Stimulated activated CD8-positive, alpha-beta memory T cell treated with anti-CD3 and anti-CD28 coated beads, Interleukin-7, amount 100 ng/mL, for 24 hours (primary cell): ENCODE measurements at regions not wholly inside any gene's neighbourhood (a gene's known extent, or its start where the extent isn't known, plus 50 kb on each side); places are given as distances from the start of the nearest gene placed in this dataset.
"Not testable (repeated sequence)": the region's sequence is repeated elsewhere in the genome, so short reads cannot be mapped to it uniquely, and the experiment has no call there.

Experiments used
- DNase-seq: peaks from one replicate; pipeline ENCODE4 v3.0.0-alpha.2; 2020; ENCODE audit warnings: low read depth

- no peak for DNase-seq
These were observed 191.8 kb downstream of the MSX2 start for GRCh38 chr5:174916227-174916626.

- DNase-seq, result no peak
These were observed 186.7 kb downstream of the MSX2 start for GRCh38 chr5:174911118-174911517.

- peak; percentile 33 for DNase-seq
These were observed 185.9 kb downstream of the MSX2 start for GRCh38 chr5:174910245-174910737.

GRCh38 chr5:174903172-174903732 lies 178.9 kb downstream of the MSX2 start:
- DNase-seq, result no peak

GRCh38 chr5:174901336-174901735 lies 177.0 kb downstream of the MSX2 start:
- no peak for DNase-seq

- DNase-seq, result no peak
These were observed 176.0 kb downstream of the MSX2 start for GRCh38 chr5:174900240-174900865.

- no peak for DNase-seq
These were observed 173.0 kb downstream of the MSX2 start for GRCh38 chr5:174897281-174897950.

GRCh38 chr5:174895360-174895759 lies 171.0 kb downstream of the MSX2 start:
- no peak for DNase-seq

- no peak for DNase-seq
These were observed 168.4 kb downstream of the MSX2 start for GRCh38 chr5:174892742-174893141.

GRCh38 chr5:174880412-174881200 lies 156.2 kb downstream of the MSX2 start:
- DNase-seq, result not testable (repeated sequence)

GRCh38 chr5:174877987-174878386 lies 153.6 kb downstream of the MSX2 start:
- DNase-seq, result no peak

GRCh38 chr5:174872271-174872670 lies 147.9 kb downstream of the MSX2 start:
- no peak for DNase-seq

- DNase-seq, result no peak
These were observed 127.8 kb downstream of the MSX2 start for GRCh38 chr5:174852143-174852542.

GRCh38 chr5:174850565-174851169 lies 126.3 kb downstream of the MSX2 start:
- DNase-seq, result no peak

GRCh38 chr5:174849426-174849825 lies 125.0 kb downstream of the MSX2 start:
- DNase-seq, result no peak

- no peak for DNase-seq
These were observed 120.6 kb downstream of the MSX2 start for GRCh38 chr5:174844971-174845370.

- no peak for DNase-seq
These were observed 119.2 kb downstream of the MSX2 start for GRCh38 chr5:174843263-174844250.

GRCh38 chr5:174840435-174840834 lies 116.1 kb downstream of the MSX2 start:
- DNase-seq, result no peak

- no peak for DNase-seq
These were observed 114.8 kb downstream of the MSX2 start for GRCh38 chr5:174839196-174839595.

- DNase-seq, result no peak
These were observed 113.8 kb downstream of the MSX2 start for GRCh38 chr5:174837919-174838902.
